ENCODE measurements at regions not wholly inside any gene's neighbourhood (a gene's known extent, or its start where the extent isn't known, plus 50 kb on each side); places are given as distances from the start of the nearest gene placed in this dataset.
A peak's percentile ranks its signal among the peaks of the same experiment; 100 is the strongest.

- DNase-seq: no peak
Observed at GRCh38 chr10:117720931-117721835, 178.6 kb downstream of the EMX2 start.

- DNase-seq: no peak
Observed at GRCh38 chr10:117721873-117722272, 179.3 kb downstream of the EMX2 start.

DNA sequence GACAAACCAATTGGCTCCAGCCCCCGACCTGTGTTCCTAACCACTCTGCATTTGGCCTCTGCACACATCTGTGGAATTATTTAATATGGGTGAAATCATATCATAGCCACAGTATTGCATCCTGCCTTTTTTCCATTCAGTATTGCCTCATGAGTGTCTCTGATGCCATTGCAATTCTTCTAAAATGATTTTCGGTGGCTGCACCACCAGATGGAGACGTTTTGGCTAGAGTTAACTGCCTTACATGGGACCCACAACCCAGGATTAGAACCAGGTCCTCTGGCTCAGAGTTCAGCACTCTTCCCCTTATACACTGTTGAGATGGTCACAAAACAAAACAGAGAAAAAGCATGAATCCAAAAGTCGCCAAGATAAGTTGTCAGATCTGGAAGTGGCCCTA lies 180.8 kb downstream of the EMX2 start:
- no peak for DNase-seq

GRCh38 chr10:117725993-117726392 lies 183.4 kb downstream of the EMX2 start:
- DNase-seq: no peak

DNA sequence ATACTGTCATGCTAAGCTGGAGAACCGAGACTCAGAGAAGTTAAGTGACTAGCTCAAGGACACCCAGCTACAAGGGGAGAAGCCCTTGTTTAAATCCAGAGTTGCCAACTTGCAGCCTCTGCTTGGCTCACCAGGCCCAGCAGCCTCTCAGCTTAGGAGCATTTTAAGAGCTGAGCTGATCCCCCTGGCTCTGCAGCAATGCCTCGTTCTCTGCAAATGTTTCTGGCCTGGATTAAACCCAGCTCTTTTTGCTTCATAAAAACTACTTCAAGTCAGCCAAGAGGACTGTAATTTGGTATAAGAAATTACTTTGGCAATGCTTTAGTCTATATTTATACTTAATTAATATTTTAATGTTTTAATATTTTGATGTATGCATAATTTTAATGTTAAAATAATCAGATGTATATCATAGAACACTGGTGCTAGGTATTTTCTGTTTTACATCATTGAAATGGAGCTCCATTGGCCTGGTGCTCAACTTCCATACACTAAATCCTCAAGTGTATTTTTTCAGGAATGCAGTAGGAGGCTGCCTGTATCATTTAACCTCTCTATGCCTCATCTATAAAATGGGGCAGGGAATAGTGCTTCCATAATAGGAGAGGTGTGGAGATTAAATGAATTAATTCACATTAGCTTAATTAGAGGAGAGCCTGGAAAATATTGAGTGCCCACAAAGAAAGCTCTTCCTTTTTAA lies 184.2 kb downstream of the EMX2 start:
- DNase-seq: no peak

- DNase-seq: no peak
Observed at GRCh38 chr10:117727421-117727820, 184.9 kb downstream of the EMX2 start.

GRCh38 chr10:117728087-117728486 lies 185.5 kb downstream of the EMX2 start:
- no peak for DNase-seq

DNA sequence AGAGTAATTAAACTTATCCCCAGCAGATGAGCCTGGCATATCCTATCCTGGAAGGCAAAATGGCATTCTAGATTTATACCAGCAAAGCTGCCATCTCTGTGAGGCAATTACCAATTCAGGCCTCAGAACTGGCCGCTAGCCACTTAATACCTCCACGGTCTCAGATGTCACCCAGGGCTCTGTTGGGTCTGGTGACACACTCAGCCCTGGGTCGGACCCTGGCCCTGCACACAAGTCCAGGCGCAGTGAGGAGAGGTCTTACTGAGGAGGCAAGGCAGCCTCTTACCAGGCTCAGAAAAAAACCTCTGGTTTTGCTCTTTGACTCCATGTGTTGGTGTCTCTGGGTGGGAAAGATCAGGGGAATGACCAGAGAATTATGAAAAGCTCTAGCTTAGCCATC lies 186.6 kb downstream of the EMX2 start:
- no peak for DNase-seq

GRCh38 chr10:117731121-117731791 lies 188.7 kb downstream of the EMX2 start:
- DNase-seq: no peak

- DNase-seq: no peak
Observed at GRCh38 chr10:117734731-117735405, 192.3 kb downstream of the EMX2 start.

DNA sequence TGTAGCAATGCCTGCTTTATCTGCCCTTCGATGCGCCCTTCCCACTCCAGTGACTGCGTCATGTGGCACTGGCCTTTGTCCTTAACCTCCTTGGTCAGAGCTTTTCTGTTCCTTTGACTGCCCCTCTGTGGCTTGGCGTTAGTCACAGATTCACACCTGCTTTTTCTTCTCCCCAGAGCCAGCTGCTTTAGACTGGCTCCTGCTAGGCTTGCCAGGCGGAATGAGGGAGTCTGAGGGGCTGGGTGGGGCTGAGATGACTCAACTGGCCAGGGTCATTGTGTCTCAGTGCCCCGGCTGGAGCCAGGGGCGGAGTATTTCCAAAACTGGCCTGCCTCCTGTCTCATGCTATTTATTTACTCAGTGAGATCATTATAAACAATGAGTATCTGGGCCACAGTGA lies 194.1 kb downstream of the EMX2 start:
- DNase-seq: no peak

- no peak for DNase-seq
Observed at GRCh38 chr10:117740088-117740487, 197.5 kb downstream of the EMX2 start.

- no peak for DNase-seq
Observed at GRCh38 chr10:117740691-117741222, 198.2 kb downstream of the EMX2 start.

- no peak for DNase-seq
Observed at GRCh38 chr10:117741524-117741923, 199.0 kb downstream of the EMX2 start.

GRCh38 chr10:117743509-117743908 lies 201.0 kb downstream of the EMX2 start:
- peak; percentile 47 for DNase-seq

DNA sequence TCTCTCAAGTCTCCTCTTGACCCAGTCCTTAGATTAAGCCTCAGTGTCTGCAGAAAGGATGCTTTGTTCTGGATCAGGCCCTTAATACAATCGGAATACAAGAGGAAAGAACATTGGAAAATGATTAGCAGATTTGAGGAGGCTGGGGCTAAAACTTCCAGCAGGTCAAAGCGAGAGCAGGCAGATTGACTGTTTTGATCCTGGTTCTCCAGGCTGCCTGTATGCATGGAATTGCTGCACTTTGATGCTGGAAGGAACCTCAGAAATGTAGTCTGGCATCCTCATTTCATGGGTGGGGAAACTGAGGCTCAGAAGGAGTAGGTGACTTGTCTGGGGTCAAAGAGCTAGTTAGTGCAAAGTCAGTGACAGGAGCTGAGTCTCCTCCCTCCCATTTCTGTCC lies 202.8 kb downstream of the EMX2 start:
- no peak for DNase-seq

DNA sequence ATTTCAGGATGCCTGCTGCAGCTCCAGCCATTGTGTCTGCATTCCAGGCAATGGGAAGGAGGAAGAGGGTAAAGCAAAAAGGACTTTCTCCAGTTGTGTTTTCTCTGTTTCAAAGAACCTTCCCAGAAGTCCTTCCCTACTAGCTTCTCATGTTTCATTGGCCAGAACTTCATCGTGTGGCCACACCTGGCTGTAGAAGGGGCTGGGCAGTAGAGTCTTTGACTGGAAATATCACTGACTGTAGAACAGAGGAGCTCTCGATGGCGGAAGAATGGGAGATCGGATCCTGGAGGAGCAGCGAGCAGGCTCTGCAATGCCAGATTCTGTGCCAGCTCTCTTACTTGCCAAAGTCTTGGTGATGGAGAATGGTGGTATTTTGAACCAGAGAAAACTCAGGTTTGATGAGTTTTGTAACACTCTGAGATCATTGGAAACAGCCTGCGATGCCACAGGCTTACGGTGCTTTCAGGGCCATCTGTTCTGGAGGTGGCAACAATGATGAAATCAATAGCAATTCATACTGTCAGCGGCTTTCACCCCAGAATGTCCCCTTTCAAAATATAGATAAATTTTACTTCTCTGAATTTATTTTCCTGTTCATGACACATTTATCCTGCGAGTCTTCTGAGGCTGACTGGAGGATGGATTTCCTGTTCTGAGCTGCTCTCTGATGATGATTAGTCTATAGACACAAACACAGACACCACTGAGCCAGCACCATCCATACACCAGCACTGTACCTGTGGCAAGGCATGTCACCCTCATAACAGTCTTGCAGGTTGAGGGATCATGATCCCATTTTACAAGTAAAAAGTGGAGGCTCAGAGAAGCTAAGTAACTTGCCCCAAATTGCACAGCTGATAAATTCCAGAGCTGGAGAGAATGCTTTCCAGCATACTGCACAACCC lies 204.2 kb downstream of the EMX2 start:
- DNase-seq: no peak

DNA sequence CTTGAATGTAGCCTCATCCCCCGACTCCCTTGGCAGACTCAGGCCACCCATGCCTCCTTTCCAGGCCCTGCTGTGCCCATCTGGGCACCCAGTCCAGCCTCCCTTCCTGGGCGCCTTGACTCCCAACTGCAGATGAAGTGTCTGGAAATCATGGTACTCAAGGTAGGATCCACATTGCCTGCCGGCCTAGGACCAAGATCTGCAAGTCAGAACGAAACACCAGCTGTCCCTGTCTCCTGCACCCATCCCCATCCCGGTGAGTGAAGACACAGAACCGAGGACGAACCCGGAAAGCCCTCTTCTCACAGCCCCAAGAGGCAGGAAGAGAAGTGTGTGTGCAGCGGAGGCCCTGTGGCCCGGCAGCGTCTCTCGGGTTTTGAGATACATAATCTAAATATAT lies 205.1 kb downstream of the EMX2 start:
- DNase-seq: no peak

GRCh38 chr10:117748058-117748457 lies 205.5 kb downstream of the EMX2 start:
- DNase-seq: no peak

- no peak for DNase-seq
Observed at GRCh38 chr10:117750616-117751015, 208.1 kb downstream of the EMX2 start.

DNA sequence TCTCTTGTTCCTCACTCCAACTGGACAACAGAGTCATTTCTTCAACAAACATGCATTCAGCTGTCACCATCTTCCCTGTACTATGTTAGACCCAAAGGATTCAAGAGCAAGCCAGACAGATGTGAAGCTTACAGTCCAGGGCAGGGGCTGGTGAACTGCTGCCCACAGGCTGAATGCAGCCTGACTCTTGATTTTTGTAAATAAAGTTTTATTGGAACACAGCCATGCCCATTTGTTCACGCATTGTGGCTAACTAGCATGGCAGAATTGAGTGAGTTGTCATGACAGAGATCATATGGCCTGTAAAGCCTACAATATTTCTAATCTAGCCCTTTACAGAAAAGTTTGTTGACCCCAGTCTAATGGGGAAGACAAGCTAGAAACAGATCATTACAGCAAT lies 208.7 kb downstream of the EMX2 start:
- DNase-seq: no peak

- no peak for DNase-seq
Observed at GRCh38 chr10:117752103-117752502, 209.6 kb downstream of the EMX2 start.
